NCI-H524 (cell line): ENCODE measurements at regions not wholly inside any gene's neighbourhood (a gene's known extent, or its start where the extent isn't known, plus 50 kb on each side); places are given as distances from the start of the nearest gene placed in this dataset.

Source experiments
- DNase-seq, 2 experiments: peaks; one replicate each; lab custom pipeline; 2025; lab: John Stamatoyannopoulos, UW

- no peak for DNase-seq
Observed at GRCh38 chr3:96106701-96107100, 707.7 kb upstream of the EPHA6 start.
